ENCODE measurements at regions not wholly inside any gene's neighbourhood (a gene's known extent, or its start where the extent isn't known, plus 50 kb on each side); places are given as distances from the start of the nearest gene placed in this dataset.

DNA sequence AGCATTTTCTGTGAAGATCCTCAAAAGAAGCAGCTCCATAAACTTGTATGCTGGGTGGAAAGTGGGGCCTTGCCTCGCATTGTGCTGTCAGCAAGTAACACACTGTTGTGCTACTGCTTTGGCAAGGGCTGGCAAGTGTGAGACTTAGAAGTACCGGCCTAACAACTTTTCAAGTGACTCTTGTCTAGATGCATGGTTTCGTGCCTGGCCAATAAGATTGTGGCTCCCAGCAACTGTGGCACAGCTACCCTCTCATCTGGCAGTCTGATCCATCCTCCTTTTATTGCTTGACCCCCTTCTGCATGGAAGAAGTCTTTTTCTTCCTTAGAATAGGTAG lies 79.4 kb upstream of the VEPH1 start:
- TF ChIP-seq, protein P1, sequence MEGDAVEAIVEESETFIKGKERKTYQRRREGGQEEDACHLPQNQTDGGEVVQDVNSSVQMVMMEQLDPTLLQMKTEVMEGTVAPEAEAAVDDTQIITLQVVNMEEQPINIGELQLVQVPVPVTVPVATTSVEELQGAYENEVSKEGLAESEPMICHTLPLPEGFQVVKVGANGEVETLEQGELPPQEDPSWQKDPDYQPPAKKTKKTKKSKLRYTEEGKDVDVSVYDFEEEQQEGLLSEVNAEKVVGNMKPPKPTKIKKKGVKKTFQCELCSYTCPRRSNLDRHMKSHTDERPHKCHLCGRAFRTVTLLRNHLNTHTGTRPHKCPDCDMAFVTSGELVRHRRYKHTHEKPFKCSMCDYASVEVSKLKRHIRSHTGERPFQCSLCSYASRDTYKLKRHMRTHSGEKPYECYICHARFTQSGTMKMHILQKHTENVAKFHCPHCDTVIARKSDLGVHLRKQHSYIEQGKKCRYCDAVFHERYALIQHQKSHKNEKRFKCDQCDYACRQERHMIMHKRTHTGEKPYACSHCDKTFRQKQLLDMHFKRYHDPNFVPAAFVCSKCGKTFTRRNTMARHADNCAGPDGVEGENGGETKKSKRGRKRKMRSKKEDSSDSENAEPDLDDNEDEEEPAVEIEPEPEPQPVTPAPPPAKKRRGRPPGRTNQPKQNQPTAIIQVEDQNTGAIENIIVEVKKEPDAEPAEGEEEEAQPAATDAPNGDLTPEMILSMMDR (IDR thresholded peaks at IDR 0.05), result no peak
- TF ChIP-seq EZH2 (IDR thresholded peaks at IDR 0.05) (no peak), EZH2phosphoT487 (IDR thresholded peaks at IDR 0.05) (no peak)

Data from neural progenitor cell (in vitro differentiated cells).